SK-N-MC (cell line): ENCODE measurements at regions not wholly inside any gene's neighbourhood (a gene's known extent, or its start where the extent isn't known, plus 50 kb on each side); places are given as distances from the start of the nearest gene placed in this dataset.
"Not testable (repeated sequence)": the region's sequence is repeated elsewhere in the genome, so short reads cannot be mapped to it uniquely, and the experiment has no call there.

Experiments used
- EZH2 ChIP-seq: fragments of 200-600 bp; sonication (generic); IDR thresholded peaks from one replicate; pipeline ENCODE4 v1.6.1; 2017; ENCODE audit warnings: antibody characterized with exemption
- FOXP2 ChIP-seq: optimal IDR thresholded peaks from 2 replicates; pipeline ENCODE3; 2011; ENCODE audit warnings: mild to moderate bottlenecking, moderate library complexity; ENCODE audit not compliant: insufficient read depth; ENCODE audit errors: extremely low read length, control extremely low read depth
- POLR2AphosphoS5 ChIP-seq: IDR thresholded peaks from 2 replicates; pipeline ENCODE4 v1.6.1; 2012; ENCODE audit warnings: mild to moderate bottlenecking, low read depth, low read length, borderline replicate concordance

GRCh38 chr17:53608208-53608607 lies 214.5 kb upstream of the KIF2B start:
- TF ChIP-seq POLR2AphosphoS5, EZH2, FOXP2: not testable (repeated sequence)
